Endothelial cell of umbilical vein (primary cell): ENCODE measurements at regions not wholly inside any gene's neighbourhood (a gene's known extent, or its start where the extent isn't known, plus 50 kb on each side); places are given as distances from the start of the nearest gene placed in this dataset.

Experiments
- BruUV-seq: library from RNA; stranded (reverse); fragments of 400-500 nt; replicated peaks from 2 replicates; lab custom pipeline; 2021; lab: Mats Ljungman, UMichigan
- CTCF ChIA-PET: fragments of 300-600, 350-600 bp; sonication (Branson Sonifier 250); formaldehyde crosslinking; loops from one replicate; lab custom pipeline; 2021; ENCODE audit warnings: antibody characterized with exemption, inconsistent platforms; lab: Charles Lee
- POLR2A ChIA-PET: fragments of 300-600, 350-600 bp; sonication (Branson Sonifier 250); formaldehyde crosslinking; loops from one replicate; lab custom pipeline; 2021; ENCODE audit warnings: antibody characterized with exemption, inconsistent platforms; lab: Charles Lee
- DNase-seq: peaks from one replicate; pipeline ENCODE4 v3.0.0-alpha.2; 2011; ENCODE audit warnings: low read depth, low spot score
- FAIRE-seq: peaks from 2 replicates; lab custom pipeline; 2011; peaks lifted over from hg19 to GRCh38; lab: Jason Lieb, UNC
- H2AFZ ChIP-seq: 2 replicates; pipeline ENCODE4 v1.6.0; 2012; ENCODE audit warnings: low read depth, low read length, control low read depth, inconsistent platforms
- H3K27ac ChIP-seq: 2 replicates; pipeline ENCODE4 v1.5.1; 2011; ENCODE audit warnings: low read depth, mild to moderate bottlenecking, control low read depth, low read length, moderate library complexity; ENCODE audit not compliant: insufficient read depth
- H3K27me3 ChIP-seq, 2 experiments: 2 replicates each; pipeline versions ENCODE4 v1.6.0 to v1.6.1; 2011; ENCODE audit warnings: low read length in 2 of 2, mixed read lengths in 1 of 2; ENCODE audit not compliant: control insufficient read depth in 2 of 2, insufficient read depth in 2 of 2
- H3K36me3 ChIP-seq, 2 experiments: 2 replicates in 1 of 2; 3 replicates in 1 of 2; pipeline ENCODE4 v1.5.1; 2011; ENCODE audit warnings: low read length in 2 of 2, mild to moderate bottlenecking in 1 of 2, moderate library complexity in 1 of 2; ENCODE audit not compliant: control insufficient read depth in 2 of 2, insufficient read depth in 2 of 2; ENCODE audit errors: extremely low read depth in 1 of 2
- H3K4me1 ChIP-seq: 3 replicates; pipeline ENCODE4 v1.5.1; 2011; ENCODE audit warnings: mild to moderate bottlenecking, low read length; ENCODE audit not compliant: control insufficient read depth, insufficient read depth; ENCODE audit errors: extremely low read depth
- H3K4me2 ChIP-seq: 2 replicates; pipeline ENCODE4 v1.6.1; 2011; ENCODE audit warnings: low read length, control low read depth, mixed read lengths; ENCODE audit not compliant: insufficient read depth
- H3K4me3 ChIP-seq, 3 experiments: fragments of 200-600 bp in 1 of 3; sonication (generic), shearing (Covaris generic) in 1 of 3; replicated peaks in 1 of 3; 2 replicates each; pipeline ENCODE4 v1.5.1; 2011 to 2016; ENCODE audit warnings: control low read depth in 3 of 3, low read length in 3 of 3, mild to moderate bottlenecking in 2 of 3, inconsistent platforms in 1 of 3, low read depth in 1 of 3, moderate library complexity in 1 of 3; ENCODE audit not compliant: insufficient read depth in 1 of 3
- H3K79me2 ChIP-seq: 2 replicates; pipeline ENCODE4 v1.6.0; 2012; ENCODE audit warnings: low read length, inconsistent platforms; ENCODE audit not compliant: control insufficient read depth, insufficient read depth
- H3K9ac ChIP-seq: replicated peaks from 2 replicates; pipeline ENCODE3; 2011; ENCODE audit warnings: low read length, control low read depth; ENCODE audit not compliant: insufficient read depth; ENCODE audit errors: extremely low read depth
- H3K9me1 ChIP-seq: replicated peaks from 3 replicates; pipeline ENCODE4 v1.6.0; 2011; ENCODE audit warnings: mild to moderate bottlenecking, low read length; ENCODE audit not compliant: control insufficient read depth, insufficient read depth; ENCODE audit errors: extremely low read depth
- H3K9me3 ChIP-seq: replicated peaks from 2 replicates; pipeline ENCODE4 v1.5.1; 2012; ENCODE audit warnings: low read length, inconsistent platforms; ENCODE audit not compliant: control insufficient read depth, insufficient read depth
- H4K20me1 ChIP-seq: replicated peaks from 2 replicates; pipeline ENCODE3; 2011; ENCODE audit warnings: mild to moderate bottlenecking, low read length; ENCODE audit not compliant: control insufficient read depth, insufficient read depth; ENCODE audit errors: extremely low read depth
- CTCF ChIP-seq, 2 donors: IDR thresholded peaks; 1 replicate in 1 of 2; 2 replicates in 1 of 2; pipeline ENCODE4 v1.5.1; 2011; ENCODE audit warnings: low read length in 2 of 2, mild to moderate bottlenecking in 2 of 2, moderate library complexity in 2 of 2, control low read depth in 1 of 2, inconsistent platforms in 1 of 2, low read depth in 1 of 2; ENCODE audit not compliant: insufficient read depth in 1 of 2; ENCODE audit errors: extremely low read depth in 1 of 2
- EZH2 ChIP-seq: IDR thresholded peaks from 2 replicates; pipeline ENCODE4 v1.6.1; 2012; ENCODE audit warnings: borderline replicate concordance, low read depth, mild to moderate bottlenecking, moderate library complexity, low read length, inconsistent platforms; ENCODE audit not compliant: severe bottlenecking
- FOS ChIP-seq: IDR thresholded peaks from 2 replicates; pipeline ENCODE4 v1.6.1; 2011; ENCODE audit warnings: mild to moderate bottlenecking, low read length, moderate library complexity, borderline replicate concordance; ENCODE audit not compliant: insufficient read depth
- GATA2 ChIP-seq: IDR thresholded peaks from 2 replicates; pipeline ENCODE4 v1.7.0; 2011; ENCODE audit warnings: low read depth, mild to moderate bottlenecking, moderate library complexity, mixed read lengths, low read length; ENCODE audit not compliant: insufficient read length, insufficient read depth
- JUN ChIP-seq: IDR thresholded peaks from 2 replicates; pipeline ENCODE4 v1.6.1; 2011; ENCODE audit warnings: borderline replicate concordance, low read depth; ENCODE audit not compliant: insufficient read length, insufficient read depth
- MAX ChIP-seq: IDR thresholded peaks from 2 replicates; pipeline ENCODE4 v1.6.1; 2011; ENCODE audit not compliant: insufficient read depth, insufficient read length
- MYC ChIP-seq: IDR thresholded peaks from one replicate; pipeline ENCODE4 v1.6.1; 2011; ENCODE audit warnings: mild to moderate bottlenecking, low read depth, low read length
- POLR2A ChIP-seq: IDR thresholded peaks from 2 replicates; pipeline ENCODE4 v1.6.1; 2012; ENCODE audit warnings: low read depth, mild to moderate bottlenecking, control low read depth, low read length
- POLR2AphosphoS5 ChIP-seq: IDR thresholded peaks from 2 replicates; pipeline ENCODE4 v1.6.1; 2012; ENCODE audit warnings: low read depth, mild to moderate bottlenecking, control low read depth, low read length, moderate library complexity; ENCODE audit not compliant: insufficient read depth
- dilution Hi-C: fragments of 300-500 bp; cut with MboI; formaldehyde crosslinking; loops from one replicate; pipeline ENCODE4 v1.15.0; 2019; ENCODE audit warnings: low sequenced_read_pairs; ENCODE audit not compliant: extremely low pct_ligation_motif_present
- intact Hi-C: fragments of 100-400 bp; cut with micrococcal nuclease; formaldehyde crosslinking; loops from one replicate; pipeline ENCODE4 v1.10.0; 2022

- Histone ChIP-seq H3K9me1 (no peaks in the 10 kb centered on the region), H3K9ac (no peak overlapping the region), H3K27ac (no peak overlapping the region), H3K36me3 (no peaks in the 10 kb centered on the region), H3K9me3 (no peaks in the 10 kb centered on the region), H3K4me1 (no peaks in the 10 kb centered on the region), H4K20me1 (no peaks in the 10 kb centered on the region), H3K79me2 (no peaks in the 10 kb centered on the region), H3K27me3 (no peaks in the 10 kb centered on the region), H3K4me3 (no peak overlapping the region), H2AFZ (no peak overlapping the region), H3K4me2 (no peak overlapping the region)
- POLR2A ChIA-PET, result no interaction called here
- dilution Hi-C loops (no loop called here), intact Hi-C loops (no loop called here)
- TF ChIP-seq MYC (no peak), GATA2 (peak; percentile 35), CTCF (IDR thresholded peaks at IDR 0.05; ENCODE audit: extremely low read depth in 1 of 2, insufficient read depth in 1 of 2, low read depth in 1 of 2, low read length in 2 of 2) (no peak)
- no peak for DNase-seq
- BruUV-seq, result no TSS peak
- CTCF ChIA-PET, result no interaction called here
- no peak for FAIRE-seq
Measured at GRCh38 chrX:78527263-78527662, 131.9 kb downstream of the RTL3 start.

GRCh38 chrX:78522601-78523000 lies 136.5 kb downstream of the RTL3 start:
- H2AFZ ChIP-seq, result no peak overlapping the region
- H3K9me1 ChIP-seq, result no peaks in the 10 kb centered on the region
- H4K20me1 ChIP-seq, result no peaks in the 10 kb centered on the region
- H3K4me2 ChIP-seq, result no peak overlapping the region
- H3K9me3 ChIP-seq, result no peaks in the 10 kb centered on the region
- H3K27me3 ChIP-seq, result no peaks in the 10 kb centered on the region
- H3K4me3 ChIP-seq, result no peak overlapping the region
- H3K4me1 ChIP-seq, result no peaks in the 10 kb centered on the region
- no peaks in the 10 kb centered on the region for H3K79me2 ChIP-seq
- ChIA-PET CTCF (no interaction called here), POLR2A (no interaction called here)
- dilution Hi-C loops, result no loop called here
- H3K36me3 ChIP-seq, result no peaks in the 10 kb centered on the region
- DNase-seq (no peak), FAIRE-seq (no peak)
- H3K27ac ChIP-seq, result no peak overlapping the region
- intact Hi-C loops, result no loop called here
- BruUV-seq, result no TSS peak
- no peak for TF ChIP-seq MYC
- no peak for TF ChIP-seq POLR2A
- TF ChIP-seq JUN, result no peak
- no peak for TF ChIP-seq FOS
- no peak for TF ChIP-seq POLR2AphosphoS5
- no peak for TF ChIP-seq CTCF (IDR thresholded peaks at IDR 0.05; ENCODE audit: extremely low read depth in 1 of 2, insufficient read depth in 1 of 2, low read depth in 1 of 2, low read length in 2 of 2)
- no peak for TF ChIP-seq EZH2
- no peak for TF ChIP-seq MAX
- TF ChIP-seq GATA2, result no peak
- no peak overlapping the region for H3K9ac ChIP-seq
